Loucy (cell line): ENCODE measurements at regions not wholly inside any gene's neighbourhood (a gene's known extent, or its start where the extent isn't known, plus 50 kb on each side); places are given as distances from the start of the nearest gene placed in this dataset.

ENCODE experiments used
- CTCF ChIP-seq: fragments of 200-600 bp; sonication (generic); conservative IDR thresholded peaks from 2 replicates; pipeline ENCODE4 v1.5.1; 2014; ENCODE audit warnings: mild to moderate bottlenecking, antibody characterized with exemption, low read length
- EZH2phosphoT487 ChIP-seq: fragments of 200-600 bp; IDR thresholded peaks from 2 replicates; pipeline ENCODE4 v1.6.1; 2018; ENCODE audit warnings: antibody characterized with exemption, mild to moderate bottlenecking, moderate library complexity, borderline replicate concordance

GRCh38 chr5:155402927-155403640 is 389.5 kb downstream of the KIF4B start:
- TF ChIP-seq CTCF = no peak
- no peak for TF ChIP-seq EZH2phosphoT487
